HG03135 (cell line): ENCODE measurements at regions not wholly inside any gene's neighbourhood (a gene's known extent, or its start where the extent isn't known, plus 50 kb on each side); places are given as distances from the start of the nearest gene placed in this dataset.
"Not testable (repeated sequence)": the region's sequence is repeated elsewhere in the genome, so short reads cannot be mapped to it uniquely, and the experiment has no call there.

Experiments used
- ATAC-seq: cut with Tn5 transposase; IDR thresholded peaks from one replicate; pipeline ENCODE4 v1.9.1; 2021; ENCODE audit warnings: mild to moderate bottlenecking, moderate library complexity; ENCODE audit not compliant: unreplicated experiment

DNA sequence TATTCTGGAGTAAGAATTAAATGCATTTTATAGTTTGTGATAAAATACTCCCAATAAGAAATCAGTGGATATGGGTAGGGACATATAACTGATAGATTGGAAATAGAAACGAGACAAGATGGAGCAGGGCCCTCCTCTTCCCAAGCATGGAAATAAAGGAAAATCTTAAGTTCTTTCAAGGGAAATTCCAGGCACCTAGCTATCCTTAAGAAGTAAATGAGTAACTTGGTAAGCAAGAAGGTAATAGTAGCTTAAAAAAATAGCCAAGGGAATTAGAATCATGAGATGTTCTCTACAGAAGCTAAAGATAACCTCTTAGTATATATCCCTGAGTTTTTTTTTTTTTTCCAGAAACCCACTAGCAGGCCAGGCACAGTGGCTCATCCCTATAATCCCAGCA lies 105.5 kb upstream of the FAM3C start:
- ATAC-seq: no peak

DNA sequence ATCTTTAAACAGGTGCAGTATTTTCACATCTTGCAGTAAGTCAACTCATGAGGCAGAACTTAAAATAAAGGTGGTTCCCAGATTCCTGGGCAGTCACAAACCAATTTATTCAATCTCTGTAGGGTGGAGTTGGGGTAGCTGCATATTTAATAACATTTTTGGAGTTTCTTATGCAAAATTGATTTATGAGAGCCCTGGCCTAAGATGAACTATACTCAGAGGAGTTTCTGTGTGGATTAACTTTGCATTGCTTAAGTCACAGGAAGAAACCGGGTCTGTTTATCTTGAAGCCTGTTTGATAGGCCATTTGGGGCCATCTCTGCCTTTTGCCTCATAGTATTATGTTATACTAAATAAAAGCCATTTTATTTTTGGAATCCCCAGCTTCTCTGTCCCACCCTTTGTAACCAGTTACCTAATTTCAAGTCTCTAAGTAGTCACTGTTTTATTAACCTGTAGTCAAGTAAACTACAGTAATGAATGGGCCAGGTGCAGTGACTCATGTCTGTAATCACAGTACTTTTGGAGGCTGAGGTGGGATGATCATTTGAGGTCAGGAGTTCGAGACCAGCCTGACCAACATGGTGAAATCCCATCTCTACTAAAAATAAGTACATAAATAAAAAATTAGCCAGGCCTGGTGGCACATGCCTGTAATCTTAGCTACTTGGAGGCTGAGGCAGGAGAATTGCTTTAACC lies 104.4 kb upstream of the FAM3C start:
- no peak for ATAC-seq

DNA sequence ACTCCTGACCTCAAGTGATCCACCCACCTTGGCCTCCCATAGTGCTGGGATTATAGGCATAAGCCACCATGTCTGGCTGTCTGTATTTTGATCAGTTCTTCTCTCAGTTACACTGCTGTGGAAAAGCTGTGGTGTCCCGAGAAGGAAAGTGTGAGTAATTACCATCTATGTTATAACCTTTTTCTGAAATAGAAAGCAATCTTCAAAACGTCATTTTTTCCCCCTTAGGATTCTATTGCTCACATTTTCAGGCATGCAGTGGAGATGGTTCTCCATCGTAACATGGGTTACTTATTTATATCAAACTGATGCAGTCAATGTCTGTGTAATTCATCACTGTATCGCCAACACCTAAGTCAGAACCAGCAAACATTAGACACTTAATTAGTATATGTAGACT lies 103.5 kb upstream of the FAM3C start:
- no peak for ATAC-seq

DNA sequence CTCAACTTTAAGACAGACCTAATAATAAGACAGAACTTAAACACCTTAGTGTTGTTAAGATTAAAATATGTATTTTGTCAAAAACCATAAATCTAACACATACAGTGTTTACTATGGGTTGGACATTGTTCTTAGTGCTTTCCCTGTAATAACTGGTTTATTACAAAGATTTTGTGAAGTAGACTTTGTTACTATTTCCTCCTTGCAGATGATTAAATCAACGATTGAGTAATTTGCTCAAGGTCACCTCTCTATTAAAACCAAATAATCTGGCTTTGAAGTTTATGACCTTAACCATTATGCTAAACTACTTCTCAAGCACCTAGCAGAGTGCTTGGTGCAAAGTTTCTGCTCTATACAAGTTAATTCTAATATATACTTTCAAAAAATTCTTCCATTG lies 102.7 kb upstream of the FAM3C start:
- ATAC-seq: no peak

DNA sequence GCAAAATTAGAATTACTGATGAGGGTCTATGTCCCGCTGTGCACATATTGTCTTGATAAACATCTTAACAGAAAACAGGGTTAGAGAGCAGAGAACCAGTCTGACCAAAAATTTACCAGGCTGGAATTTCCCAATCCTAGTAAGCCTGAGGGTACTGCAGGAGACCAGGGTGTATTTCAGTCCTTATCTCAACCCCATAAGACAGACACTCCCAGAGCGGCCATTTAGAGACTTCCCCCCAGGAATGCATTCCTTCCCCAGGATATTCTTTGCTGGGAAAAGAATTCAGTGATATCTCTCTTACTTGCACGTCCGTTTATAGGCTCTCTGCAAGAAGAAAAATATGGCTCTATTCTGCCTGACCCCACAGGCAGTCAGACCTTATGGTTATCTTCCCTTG lies 101.4 kb upstream of the FAM3C start:
- ATAC-seq: not testable (repeated sequence)

DNA sequence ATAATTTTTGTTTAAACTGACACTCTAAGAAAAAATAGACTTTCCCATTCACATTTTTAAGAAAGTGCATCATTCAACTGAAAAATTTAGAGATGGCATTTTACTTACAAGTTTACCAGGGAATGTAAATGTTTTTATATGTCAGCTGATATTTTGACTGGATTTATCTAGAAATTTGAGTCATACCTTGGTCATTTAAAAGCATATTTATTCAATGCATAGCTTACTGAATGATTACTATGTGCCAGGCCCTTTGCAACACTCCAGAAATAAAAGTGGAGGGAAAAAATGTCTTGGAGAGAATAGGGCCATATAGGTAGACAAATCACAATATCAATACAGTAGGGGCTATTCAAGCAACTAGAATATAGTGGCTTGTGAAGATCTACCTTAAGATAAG lies 98.4 kb upstream of the FAM3C start:
- no peak for ATAC-seq

DNA sequence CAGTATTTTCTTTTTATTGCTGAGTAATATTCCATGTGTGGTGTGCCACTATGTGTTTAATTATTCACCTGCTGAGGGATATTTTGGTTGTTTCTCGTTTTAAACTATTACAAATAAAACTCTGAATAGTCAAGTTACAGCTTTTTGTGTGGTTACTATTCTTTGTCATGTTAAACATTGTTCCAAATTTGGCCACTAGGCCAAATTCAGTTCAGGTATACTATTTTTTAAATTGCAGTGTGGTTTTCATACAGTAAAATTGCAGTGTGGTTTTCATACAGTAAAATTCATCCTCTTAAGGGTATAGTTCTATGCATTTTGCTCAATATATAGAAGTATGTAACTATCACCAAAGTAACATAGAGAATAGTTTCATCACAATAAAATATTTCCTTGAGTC lies 97.4 kb upstream of the FAM3C start:
- no peak for ATAC-seq

DNA sequence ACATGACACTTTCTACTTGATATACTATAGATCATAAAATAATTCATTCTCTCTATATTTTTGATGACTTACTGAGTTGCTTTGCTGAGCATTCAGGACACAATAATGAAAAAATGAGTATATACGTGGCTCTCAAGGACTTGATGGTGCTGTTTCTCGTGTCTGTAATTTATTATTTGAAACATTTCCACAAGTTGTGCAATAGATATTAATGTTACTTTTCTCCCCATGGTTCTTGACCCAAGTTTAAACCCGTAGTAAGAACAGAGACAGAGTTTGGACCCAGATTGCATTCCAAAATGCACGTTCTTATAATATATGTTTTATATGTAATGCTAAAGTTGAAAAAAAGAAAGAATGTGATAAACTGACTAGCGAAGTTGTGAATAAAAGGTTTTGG lies 94.2 kb upstream of the FAM3C start:
- no peak for ATAC-seq

DNA sequence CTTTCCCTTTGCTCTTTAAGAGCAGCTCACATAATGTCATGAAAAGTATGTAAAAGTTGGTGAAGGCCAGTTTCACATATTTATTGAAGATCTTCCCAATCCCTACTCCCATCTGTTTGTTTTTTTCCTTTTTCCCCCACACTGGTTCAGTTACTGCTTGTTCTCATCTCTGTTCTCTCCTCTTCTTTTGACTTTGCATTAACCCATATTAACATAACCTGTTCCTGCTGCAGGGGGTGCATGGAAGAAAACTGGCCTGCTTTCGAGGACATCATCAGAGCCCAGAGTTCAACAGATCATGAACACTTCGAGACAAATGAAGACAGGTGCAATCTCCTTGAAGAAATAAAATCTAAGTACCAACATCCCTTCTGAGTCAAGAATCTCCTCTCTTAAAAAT lies 93.3 kb upstream of the FAM3C start:
- no peak for ATAC-seq

DNA sequence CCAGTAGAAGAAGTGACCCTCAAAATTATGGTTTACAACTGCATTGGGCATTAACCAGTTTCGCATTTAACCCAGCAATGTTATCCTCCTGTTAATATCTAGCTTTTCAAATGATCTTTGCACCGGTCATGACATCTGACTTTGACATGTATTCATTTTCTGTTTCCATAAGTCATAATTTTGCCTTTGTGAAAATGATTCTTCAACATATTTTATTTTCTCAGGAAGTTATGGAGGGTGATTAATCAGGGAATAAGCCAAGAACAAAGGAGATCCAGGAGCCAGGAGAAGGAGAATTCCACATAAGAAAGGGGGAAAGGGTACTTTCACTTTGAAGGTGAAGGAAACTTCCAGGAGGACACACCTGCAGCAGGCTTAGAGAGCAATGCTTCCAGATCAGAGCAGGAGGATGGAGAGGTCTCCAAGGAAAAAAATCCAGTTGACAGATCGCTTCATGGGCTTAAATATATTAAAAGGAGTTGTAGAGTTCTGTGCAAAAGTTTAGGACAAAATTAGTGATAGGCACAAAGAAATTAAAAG lies 92.1 kb upstream of the FAM3C start:
- ATAC-seq: no peak

DNA sequence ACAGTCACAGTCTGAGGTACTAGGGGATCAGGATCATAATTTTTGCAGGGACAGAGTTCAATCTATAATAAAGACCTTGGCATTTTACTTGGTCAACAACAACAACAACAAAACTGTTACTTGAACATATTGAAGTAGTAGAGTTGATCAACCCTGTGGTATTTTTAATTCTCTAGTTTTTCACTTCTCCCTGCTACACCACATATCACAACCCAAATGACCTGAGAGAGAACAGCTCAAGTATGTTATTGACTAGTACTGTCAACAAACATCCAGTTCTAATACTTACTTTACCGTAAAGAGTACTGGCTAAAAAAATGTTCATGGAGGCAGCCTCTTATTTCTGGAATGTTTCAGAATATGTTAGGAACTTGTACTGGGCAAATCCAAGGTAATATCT lies 90.5 kb upstream of the FAM3C start:
- ATAC-seq: no peak

DNA sequence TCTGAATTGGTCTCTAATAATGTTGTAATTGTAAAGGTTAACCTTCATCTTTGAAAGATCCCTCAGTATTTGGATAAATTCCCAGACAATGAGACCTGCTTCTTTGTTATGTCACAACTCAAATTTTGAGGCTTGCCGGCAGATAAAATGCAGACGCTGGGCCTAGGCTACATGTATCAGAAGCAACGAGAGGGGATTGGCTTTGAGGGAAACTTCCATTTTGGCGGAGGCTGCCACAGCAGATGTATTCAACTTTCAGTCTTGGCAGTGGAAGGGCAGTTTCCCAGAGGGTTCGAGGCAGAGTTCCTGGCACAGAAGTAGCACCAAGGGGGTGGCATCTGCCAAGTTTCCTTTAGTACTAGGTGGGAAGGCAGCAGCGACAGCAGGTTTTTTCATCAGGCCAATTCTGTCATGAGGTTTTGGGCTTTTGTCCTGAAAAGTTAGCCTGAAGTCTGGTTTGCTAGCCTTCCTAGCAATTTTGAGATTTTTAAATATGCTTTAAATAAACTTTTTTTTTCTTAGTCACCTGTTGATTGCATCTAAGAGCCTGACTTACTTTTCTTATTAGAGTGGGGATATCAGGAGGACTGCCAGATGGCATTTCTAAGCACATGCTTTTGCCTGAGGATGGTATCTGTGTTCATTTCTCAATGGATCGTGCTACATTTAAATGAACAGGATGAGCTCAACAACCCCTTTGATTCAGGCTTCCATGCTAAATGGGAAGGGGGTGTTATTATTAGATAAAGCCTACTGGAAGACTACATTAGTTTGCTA lies 89.5 kb upstream of the FAM3C start:
- ATAC-seq: no peak

DNA sequence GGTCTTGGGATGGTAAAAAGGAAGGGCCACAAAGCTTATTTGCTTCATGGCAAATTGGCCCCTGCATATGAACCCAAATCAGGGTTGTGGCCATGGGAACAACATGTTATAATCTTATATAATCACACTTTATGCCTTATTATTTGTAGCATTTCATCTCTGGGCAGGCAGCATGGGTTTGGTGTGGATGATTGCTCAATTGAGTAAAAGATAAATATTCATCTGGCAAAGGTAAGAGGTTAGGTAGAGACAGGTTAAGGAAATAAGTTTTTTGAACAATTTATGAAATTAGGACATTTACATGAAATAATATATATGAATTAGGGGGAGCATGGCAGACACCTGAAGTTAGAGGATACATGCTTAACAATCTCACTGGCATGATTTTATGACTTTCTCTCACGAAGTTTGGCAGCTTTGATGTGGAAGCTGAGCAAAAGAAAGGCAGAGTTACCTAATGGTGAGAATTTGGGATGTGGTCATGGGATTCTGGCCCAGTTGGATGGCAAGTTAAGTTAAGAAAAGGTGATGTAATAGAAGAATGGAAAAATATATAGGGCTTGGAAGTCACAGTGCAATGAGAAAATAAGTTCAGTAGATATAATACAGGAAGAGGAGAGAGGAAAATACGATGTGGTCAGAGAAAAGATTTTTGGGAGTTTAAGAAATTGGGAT lies 88.1 kb upstream of the FAM3C start:
- ATAC-seq: no peak

DNA sequence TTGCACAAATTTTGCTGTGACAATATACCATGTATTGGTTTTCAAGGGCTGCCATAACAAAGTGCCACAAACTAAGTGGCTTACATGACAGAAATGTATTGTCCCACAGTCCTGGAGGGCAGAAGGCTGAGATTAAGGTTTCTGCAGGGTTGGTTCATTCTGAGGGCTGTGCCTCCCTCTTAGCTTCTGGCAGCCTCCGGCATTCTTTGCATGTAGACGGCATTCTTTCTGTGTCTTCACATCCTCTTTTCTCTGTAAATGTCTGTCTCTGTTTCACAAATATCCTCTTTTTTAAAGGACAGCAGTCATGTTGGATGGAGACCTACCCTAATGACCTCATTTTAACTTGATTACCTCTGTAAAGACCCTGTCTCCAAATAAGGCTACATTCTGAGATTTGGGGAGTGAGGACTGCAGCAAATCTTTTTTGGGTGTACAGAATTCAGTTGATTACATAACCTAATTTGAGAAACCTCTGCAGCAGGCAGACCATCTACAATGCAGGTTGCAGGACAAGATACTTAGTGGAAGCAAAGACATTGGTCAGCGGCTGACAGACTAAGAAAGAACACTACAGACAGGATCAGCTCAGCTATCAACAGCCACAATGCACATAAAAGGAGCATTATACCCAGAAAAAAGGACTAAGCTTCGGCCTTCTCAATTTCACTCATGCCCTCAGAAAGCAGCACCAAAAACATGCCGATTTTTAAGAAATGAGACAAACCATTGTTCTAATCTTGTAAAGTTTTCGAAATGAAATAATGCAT lies 84.6 kb upstream of the FAM3C start:
- no peak for ATAC-seq

DNA sequence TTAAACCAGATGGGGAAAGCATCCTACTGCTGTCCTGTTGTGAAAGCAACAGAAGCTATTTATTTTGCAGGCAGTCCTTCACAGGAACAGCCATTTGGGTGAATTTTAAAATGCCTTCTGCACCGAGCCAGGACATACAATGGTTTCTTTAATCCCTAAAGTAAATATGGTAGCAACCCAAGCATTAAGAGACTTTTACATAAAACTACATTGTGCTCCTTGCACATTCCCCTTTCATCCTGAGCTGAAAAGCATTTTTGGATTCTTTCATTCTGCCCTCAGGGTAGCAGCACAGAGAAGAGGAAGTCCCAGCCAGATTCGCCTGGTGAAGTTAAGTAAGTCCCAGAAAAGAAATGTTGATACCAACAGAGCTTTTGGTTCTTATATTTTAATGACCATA lies 84.0 kb upstream of the FAM3C start:
- ATAC-seq: no peak

DNA sequence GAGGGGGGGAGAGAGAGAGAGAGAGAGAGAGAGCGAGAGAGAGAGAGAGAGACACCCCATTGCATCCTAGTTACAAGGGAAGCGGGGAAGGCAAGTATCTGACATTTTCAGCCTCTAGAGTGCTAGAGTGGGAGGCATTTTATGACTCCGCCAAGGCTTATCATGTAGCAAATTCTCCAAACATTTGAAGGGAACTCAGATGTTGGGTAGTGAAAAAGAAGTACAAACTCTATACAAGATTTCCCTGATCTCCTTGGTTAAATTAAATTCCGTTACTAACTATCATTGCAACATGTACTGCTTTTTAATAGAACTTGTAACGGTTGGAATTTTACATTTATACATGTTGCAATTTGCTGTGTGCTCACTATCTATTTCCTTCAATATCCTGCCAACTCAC lies 83.4 kb upstream of the FAM3C start:
- no peak for ATAC-seq

DNA sequence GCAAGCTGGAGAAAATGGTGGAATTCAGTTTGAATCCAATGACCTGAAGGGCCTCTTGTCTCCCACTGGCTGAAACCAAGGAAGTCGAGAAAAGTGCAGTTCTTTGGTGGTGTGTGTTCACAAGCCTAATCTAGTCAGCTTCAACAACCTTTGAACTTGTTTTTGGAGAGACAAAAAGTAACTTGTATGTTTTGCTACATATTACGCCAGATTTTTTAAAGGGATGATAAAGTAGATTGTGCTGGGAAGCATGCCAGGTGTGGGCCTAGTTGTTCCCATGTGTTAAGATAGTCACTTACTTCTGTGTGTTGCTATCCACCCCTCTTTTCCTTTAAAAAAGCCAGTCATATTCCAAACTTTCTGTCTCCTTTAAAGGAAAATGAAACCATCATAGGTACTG lies 79.7 kb upstream of the FAM3C start:
- ATAC-seq: no peak

DNA sequence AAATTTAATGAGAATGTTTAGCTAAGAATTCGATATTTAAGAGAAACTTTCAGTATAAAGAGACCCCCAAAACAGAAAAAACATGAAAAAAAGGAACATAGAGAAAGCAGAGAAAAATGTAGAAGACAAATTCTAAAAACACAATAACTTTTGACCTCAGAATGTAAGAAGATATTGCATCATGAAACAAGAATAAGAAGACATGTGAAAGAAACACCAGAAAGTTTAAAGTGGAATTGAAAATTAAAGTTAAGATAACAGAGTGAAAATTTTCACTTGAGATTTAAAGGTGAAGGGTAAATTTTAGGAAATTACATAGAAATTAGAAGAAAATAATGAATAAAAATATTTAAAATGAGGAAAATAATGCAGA lies 78.2 kb upstream of the FAM3C start:
- ATAC-seq: no peak

DNA sequence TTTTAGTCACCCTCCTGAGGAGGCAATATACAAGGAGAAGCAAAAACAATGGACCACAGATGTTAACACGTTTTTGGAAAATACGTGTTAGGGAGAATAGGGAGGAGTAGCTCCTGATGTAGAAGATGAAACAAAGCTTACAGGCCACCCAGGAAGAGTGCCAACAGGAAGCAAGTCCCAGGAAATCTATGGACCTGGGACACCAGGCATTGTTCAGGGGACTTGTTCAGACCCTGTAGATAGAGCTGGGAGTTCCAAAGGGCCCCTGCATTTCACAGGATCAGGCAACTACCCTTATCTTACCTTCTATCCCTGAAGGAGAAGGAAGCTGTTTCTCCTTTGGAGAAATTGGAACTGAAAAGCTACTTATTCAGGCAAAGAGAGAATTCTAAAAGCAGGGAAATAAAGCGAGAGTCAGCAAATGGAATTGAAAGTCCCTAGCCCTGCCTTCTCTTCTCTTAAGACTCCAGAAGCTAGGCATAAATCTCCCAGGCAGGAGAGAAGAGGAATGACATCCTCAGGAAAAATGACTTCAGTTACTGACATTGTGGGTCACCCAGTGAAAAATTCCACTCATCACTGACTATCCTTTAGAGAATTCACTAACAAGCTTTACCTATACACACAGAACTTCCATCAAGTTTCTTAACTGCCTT lies 77.7 kb upstream of the FAM3C start:
- no peak for ATAC-seq

DNA sequence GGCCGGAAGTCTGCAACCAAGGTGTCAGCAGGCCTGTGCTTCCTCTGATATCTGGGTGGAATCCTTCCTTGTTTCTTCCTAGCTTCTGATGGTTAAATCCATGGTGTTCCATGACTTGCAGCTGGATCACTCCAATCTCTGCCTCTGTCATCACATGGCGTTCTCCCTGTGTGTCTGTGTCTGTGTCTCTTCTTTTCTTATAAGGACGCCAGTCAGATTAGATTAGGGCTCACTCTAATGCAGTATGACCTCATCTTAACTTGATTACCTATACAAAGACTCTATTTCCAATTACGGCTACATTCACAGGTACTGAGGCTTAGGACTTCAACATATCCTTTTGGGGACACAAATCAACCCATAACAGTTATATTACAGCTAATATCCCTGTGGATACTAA lies 70.3 kb upstream of the FAM3C start:
- ATAC-seq: no peak

DNA sequence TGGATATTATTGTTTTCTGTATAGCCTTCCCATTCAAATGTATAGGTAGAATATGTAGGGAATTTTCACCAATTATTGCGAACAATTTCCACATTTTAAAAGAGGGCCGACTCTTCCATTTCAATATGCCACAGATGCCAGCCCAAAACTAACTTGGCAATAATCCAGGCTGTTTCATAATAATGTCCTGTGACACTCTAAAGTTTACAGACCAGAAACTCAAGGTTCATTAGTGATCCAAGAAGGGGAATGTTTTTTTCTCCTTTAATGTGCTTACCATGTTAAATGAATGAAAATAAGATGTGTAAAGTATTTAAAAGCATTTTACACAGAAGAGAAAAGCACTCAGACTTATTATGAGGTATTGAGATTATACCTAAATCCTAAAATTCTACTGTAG lies 63.0 kb upstream of the FAM3C start:
- ATAC-seq: no peak
